Suppressor macrophage treated with lipopolysaccharide for 4 hours (primary cell): ENCODE measurements at regions not wholly inside any gene's neighbourhood (a gene's known extent, or its start where the extent isn't known, plus 50 kb on each side); places are given as distances from the start of the nearest gene placed in this dataset.

Experiments
- DNase-seq: peaks from one replicate; pipeline ENCODE4 v3.0.0-alpha.2; 2020

DNA sequence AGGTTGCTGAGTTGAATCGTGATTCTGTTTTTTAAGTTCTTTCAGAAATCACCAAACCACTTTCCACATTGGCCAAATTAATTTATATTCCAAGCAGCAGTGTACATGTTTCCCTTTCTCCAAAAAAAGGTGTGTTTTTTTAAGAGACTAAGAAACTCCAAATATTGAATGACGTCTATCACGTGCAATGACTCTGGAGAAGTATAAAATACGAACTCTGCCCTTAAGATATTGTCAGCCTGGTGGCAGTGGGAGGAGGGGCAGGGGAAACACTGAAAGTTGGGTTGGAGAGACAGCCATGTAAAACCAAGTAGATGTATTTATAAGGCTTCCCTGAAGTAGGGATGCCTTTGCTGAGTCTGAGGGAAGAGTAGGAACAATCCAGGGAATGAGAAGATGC, 50.1 kb upstream of the DHRS4 start:
- DNase-seq = no peak
